ENCODE measurements at regions not wholly inside any gene's neighbourhood (a gene's known extent, or its start where the extent isn't known, plus 50 kb on each side); places are given as distances from the start of the nearest gene placed in this dataset.

GRCh38 chr18:67362906-67363305 lies 153.6 kb downstream of the DSEL start:
- Mint-ChIP-seq H3K4me1 (no peaks in the 10 kb centered on the region), H3K27ac (no peak overlapping the region), H3K4me3 (no peak overlapping the region), H3K9me3 (no peaks in the 10 kb centered on the region), H3K27me3 (ENCODE audit: low read depth) (no peaks in the 10 kb centered on the region), H3K36me3 (ENCODE audit: insufficient read depth in 1 of 3, low read depth in 3 of 3) (peaks cover 0 to under 1% (median 0%) of the 10 kb centered on the region in 3 experiments; a peak in 2 of 7 replicates)
- Histone ChIP-seq H3K27ac (ENCODE audit: insufficient read length, low read depth, low read length) (no peak overlapping the region), H3K9ac (ENCODE audit: extremely low read depth, insufficient read length, low read length) (no peak overlapping the region), H3K4me2 (ENCODE audit: insufficient read depth, insufficient read length, low read length) (no peak overlapping the region), H3K18ac (ENCODE audit: insufficient read length, low read depth, low read length) (no peak overlapping the region), H2BK5ac (ENCODE audit: insufficient read length, low read length) (no peak overlapping the region), H2BK120ac (ENCODE audit: low read depth, low read length, poor library complexity, severe bottlenecking) (no peak overlapping the region), H3K4ac (ENCODE audit: low read depth, low read length) (no peak overlapping the region), H2BK20ac (ENCODE audit: low read depth, low read length, poor library complexity, severe bottlenecking) (no peak overlapping the region), H2BK15ac (ENCODE audit: low read depth, low read length) (no peak overlapping the region), H2AK5ac (ENCODE audit: insufficient read length, low read length) (no peak overlapping the region), H3K14ac (ENCODE audit: insufficient read depth, low read length) (no peak overlapping the region), H3K79me1 (ENCODE audit: insufficient read depth, low read depth, low read length, poor library complexity, severe bottlenecking) (no peaks in the 10 kb centered on the region), H3K23me2 (ENCODE audit: insufficient read length, low read depth, low read length, poor library complexity, severe bottlenecking) (no peaks in the 10 kb centered on the region), H3K56ac (ENCODE audit: insufficient read length, low read depth, low read length) (no peak overlapping the region), H4K91ac (ENCODE audit: insufficient read length, low read depth, low read length) (no peak overlapping the region), H3K23ac (ENCODE audit: insufficient read length, low read depth, low read length) (no peak overlapping the region), H2BK12ac (ENCODE audit: insufficient read length, low read depth, low read length) (no peak overlapping the region), H3K9me3 (ENCODE audit: control insufficient read depth, low read depth, low read length) (no peaks in the 10 kb centered on the region), H3K4me1 (ENCODE audit: insufficient read depth, low read length) (no peaks in the 10 kb centered on the region), H4K20me1 (ENCODE audit: control insufficient read depth, insufficient read depth, insufficient read length) (no peaks in the 10 kb centered on the region), H3K79me2 (ENCODE audit: insufficient read depth, low read length) (no peaks in the 10 kb centered on the region), H3K27me3 (ENCODE audit: insufficient read depth, low read length) (no peaks in the 10 kb centered on the region), H4K5ac (ENCODE audit: insufficient read length, low read depth, low read length) (no peak overlapping the region), H2AFZ (ENCODE audit: low read length) (no peak overlapping the region), H3T11ph (ENCODE audit: low read length) (no peak overlapping the region), H4K8ac (replicated peaks; ENCODE audit: insufficient read length, low read depth, low read length) (no peak overlapping the region)
- TF ChIP-seq CTCF (conservative IDR thresholded peaks at IDR 0.05) = no peak
- DNase-seq = no peak
- no CpG with 5 or more reads among the region's 2 CpGs for WGBS (ENCODE audit: extremely low coverage, insufficient read length, low lambda C conversion rate)
